Osteocyte (in vitro differentiated cells): ENCODE measurements at regions not wholly inside any gene's neighbourhood (a gene's known extent, or its start where the extent isn't known, plus 50 kb on each side); places are given as distances from the start of the nearest gene placed in this dataset.
A peak's percentile ranks its signal among the peaks of the same experiment; 100 is the strongest.

Source experiments
- DNase-seq: peaks from one replicate; pipeline ENCODE4 v3.0.0; 2021; ENCODE audit warnings: mixed read lengths; ENCODE audit not compliant: unreplicated experiment; ENCODE audit errors: extremely low spot score
- H3K27ac Mint-ChIP-seq: one replicate; pipeline ENCODE4 v1.8.0; 2021; ENCODE audit warnings: mild to moderate bottlenecking, mixed read lengths; ENCODE audit not compliant: unreplicated experiment
- H3K27me3 Mint-ChIP-seq: one replicate; pipeline ENCODE4 v1.8.0; 2021; ENCODE audit warnings: mixed read lengths; ENCODE audit not compliant: unreplicated experiment
- H3K36me3 Mint-ChIP-seq: one replicate; pipeline ENCODE4 v1.8.0; 2021; ENCODE audit warnings: mixed read lengths; ENCODE audit not compliant: unreplicated experiment
- H3K4me1 Mint-ChIP-seq: one replicate; pipeline ENCODE4 v1.8.0; 2021; ENCODE audit warnings: mixed read lengths; ENCODE audit not compliant: unreplicated experiment
- H3K4me3 Mint-ChIP-seq: one replicate; pipeline ENCODE4 v1.8.0; 2021; ENCODE audit warnings: mild to moderate bottlenecking, moderate library complexity, mixed read lengths; ENCODE audit not compliant: unreplicated experiment
- H3K9me3 Mint-ChIP-seq: one replicate; pipeline ENCODE4 v1.8.0; 2021; ENCODE audit warnings: mixed read lengths; ENCODE audit not compliant: unreplicated experiment
- TF ChIP-seq, protein P1 (sequence below): fragments of 200-600 bp; sonication (generic); IDR thresholded peaks from 2 replicates; pipeline ENCODE4 v1.5.0; 2021; ENCODE audit warnings: antibody characterized with exemption, mild to moderate bottlenecking, moderate library complexity

DNA sequence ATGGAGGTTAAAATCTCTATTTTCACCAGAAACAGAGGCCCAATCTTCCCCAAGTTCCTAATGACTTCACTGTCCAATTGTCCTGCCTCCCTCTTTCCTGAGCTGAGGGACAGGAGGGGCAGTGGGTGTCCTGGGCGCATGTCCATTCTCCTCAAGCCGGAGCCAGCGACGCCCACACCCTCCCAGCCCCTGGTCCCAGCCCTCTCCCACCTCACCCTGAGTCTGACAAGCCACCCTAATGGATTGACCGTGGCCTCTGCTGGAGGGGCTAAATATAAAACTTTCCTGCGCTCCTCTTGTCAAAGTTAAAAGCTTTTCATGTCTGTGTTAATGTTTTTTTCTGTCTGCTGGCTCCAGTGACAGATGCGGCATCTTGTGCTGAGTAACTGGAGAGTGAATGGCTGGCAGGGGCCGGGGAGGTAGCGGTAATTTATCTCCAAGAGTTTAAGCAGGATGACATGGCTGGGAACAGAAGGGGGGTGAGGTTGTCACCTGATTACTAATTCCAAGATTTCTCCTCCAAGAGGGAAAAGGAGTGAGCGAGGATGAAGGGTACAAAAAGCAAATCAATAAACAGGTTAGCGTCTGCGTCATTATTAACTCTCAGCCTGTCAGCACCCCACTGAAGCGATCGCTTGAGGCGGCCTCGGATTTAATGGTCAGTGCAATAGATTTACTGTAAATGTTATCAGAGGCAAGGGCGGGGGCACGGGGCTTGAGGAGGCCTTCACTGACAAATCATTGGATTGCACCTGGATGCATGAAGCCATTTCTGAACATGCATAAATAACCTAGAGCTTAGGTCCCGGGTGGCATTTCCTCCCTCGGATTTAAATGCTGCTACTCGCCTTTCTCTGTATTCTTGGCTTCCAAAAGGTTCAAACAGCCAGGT is 118.1 kb upstream of the MAFB start:
- DNase-seq, result no peak
- Mint-ChIP-seq H3K27me3 (peaks cover 16% of the 10 kb centered on the region), H3K4me3 (no peak overlapping the region), H3K36me3 (no peaks in the 10 kb centered on the region), H3K27ac (no peak overlapping the region), H3K4me1 (no peaks in the 10 kb centered on the region), H3K9me3 (no peaks in the 10 kb centered on the region)
- TF ChIP-seq, protein P1, sequence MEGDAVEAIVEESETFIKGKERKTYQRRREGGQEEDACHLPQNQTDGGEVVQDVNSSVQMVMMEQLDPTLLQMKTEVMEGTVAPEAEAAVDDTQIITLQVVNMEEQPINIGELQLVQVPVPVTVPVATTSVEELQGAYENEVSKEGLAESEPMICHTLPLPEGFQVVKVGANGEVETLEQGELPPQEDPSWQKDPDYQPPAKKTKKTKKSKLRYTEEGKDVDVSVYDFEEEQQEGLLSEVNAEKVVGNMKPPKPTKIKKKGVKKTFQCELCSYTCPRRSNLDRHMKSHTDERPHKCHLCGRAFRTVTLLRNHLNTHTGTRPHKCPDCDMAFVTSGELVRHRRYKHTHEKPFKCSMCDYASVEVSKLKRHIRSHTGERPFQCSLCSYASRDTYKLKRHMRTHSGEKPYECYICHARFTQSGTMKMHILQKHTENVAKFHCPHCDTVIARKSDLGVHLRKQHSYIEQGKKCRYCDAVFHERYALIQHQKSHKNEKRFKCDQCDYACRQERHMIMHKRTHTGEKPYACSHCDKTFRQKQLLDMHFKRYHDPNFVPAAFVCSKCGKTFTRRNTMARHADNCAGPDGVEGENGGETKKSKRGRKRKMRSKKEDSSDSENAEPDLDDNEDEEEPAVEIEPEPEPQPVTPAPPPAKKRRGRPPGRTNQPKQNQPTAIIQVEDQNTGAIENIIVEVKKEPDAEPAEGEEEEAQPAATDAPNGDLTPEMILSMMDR, result no peak

GRCh38 chr20:40807821-40808170 is 118.8 kb upstream of the MAFB start:
- H3K36me3 Mint-ChIP-seq, result no peaks in the 10 kb centered on the region
- peaks cover 16% of the 10 kb centered on the region for H3K27me3 Mint-ChIP-seq
- no peaks in the 10 kb centered on the region for H3K4me1 Mint-ChIP-seq
- H3K9me3 Mint-ChIP-seq, result no peaks in the 10 kb centered on the region
- TF ChIP-seq, protein P1, result no peak
- no peak overlapping the region for H3K27ac Mint-ChIP-seq
- H3K4me3 Mint-ChIP-seq, result no peak overlapping the region
- DNase-seq, result peak; percentile 54

DNA sequence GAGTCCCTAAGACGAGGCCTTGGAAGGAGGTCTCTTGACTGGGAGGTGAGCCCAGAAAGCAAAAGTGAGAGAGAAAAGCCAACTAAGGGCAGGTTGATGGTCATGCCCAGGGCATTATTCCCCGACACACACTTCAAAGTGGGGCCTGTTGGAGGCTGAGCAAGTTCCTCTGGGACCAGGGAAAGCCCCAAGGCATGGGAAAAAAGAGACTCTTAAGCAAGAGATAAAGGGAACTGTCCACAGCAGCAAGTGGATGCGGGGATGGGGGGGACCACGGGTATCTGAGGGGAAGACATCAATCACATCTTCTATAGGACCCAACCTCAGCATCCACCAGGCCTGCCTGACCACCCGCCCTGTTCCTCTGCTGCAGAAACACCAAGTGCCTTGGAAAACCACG is 119.9 kb upstream of the MAFB start:
- no peaks in the 10 kb centered on the region for H3K9me3 Mint-ChIP-seq
- no peak overlapping the region for H3K27ac Mint-ChIP-seq
- H3K4me3 Mint-ChIP-seq, result no peak overlapping the region
- TF ChIP-seq, protein P1, result no peak
- H3K27me3 Mint-ChIP-seq, result peaks cover 18% of the 10 kb centered on the region
- H3K36me3 Mint-ChIP-seq, result no peaks in the 10 kb centered on the region
- no peak for DNase-seq
- no peaks in the 10 kb centered on the region for H3K4me1 Mint-ChIP-seq

DNA sequence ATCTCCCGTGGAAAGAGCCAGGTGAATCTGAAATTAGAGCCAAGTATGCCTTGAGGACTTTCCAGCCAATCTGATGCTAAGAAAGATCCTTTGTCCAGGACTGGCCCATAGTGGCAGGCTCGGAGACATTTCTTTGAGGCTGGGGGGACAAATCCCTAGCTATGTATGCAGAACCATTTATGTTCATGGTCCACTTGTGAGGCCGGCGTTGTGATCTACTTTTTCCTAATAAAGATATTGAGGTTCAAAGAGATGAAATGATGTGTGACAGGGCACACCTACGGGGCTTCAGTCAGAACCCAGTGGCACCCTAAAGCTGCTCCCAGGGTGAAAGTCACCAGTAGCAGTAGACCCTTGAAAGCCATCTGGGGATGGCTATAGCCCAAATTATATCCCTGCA is 120.3 kb upstream of the MAFB start:
- TF ChIP-seq, protein P1, result no peak
- H3K27ac Mint-ChIP-seq, result no peak overlapping the region
- H3K4me3 Mint-ChIP-seq, result no peak overlapping the region
- H3K36me3 Mint-ChIP-seq, result no peaks in the 10 kb centered on the region
- H3K9me3 Mint-ChIP-seq, result no peaks in the 10 kb centered on the region
- peaks cover 18% of the 10 kb centered on the region for H3K27me3 Mint-ChIP-seq
- DNase-seq, result peak; percentile 68
- no peaks in the 10 kb centered on the region for H3K4me1 Mint-ChIP-seq

- Mint-ChIP-seq H3K4me3 (no peak overlapping the region), H3K27ac (no peak overlapping the region), H3K9me3 (no peaks in the 10 kb centered on the region), H3K27me3 (peaks cover 16% of the 10 kb centered on the region), H3K4me1 (no peaks in the 10 kb centered on the region), H3K36me3 (no peaks in the 10 kb centered on the region)
- TF ChIP-seq, protein P1, result no peak
- DNase-seq, result peak; percentile 57
These were observed 121.4 kb upstream of the MAFB start for GRCh38 chr20:40810332-40811000.
